GM23338 (cell line): ENCODE measurements at regions not wholly inside any gene's neighbourhood (a gene's known extent, or its start where the extent isn't known, plus 50 kb on each side); places are given as distances from the start of the nearest gene placed in this dataset.

ENCODE experiments used
- ATAC-seq: fragments of 200-7000 bp; cut with Tn5 transposase; 3 replicates; pipeline ENCODE4 v1.9.1; 2020
- DNase-seq: peaks from one replicate; pipeline ENCODE4 v3.0.0-alpha.2; 2015; ENCODE audit warnings: low spot score
- H2AFZ ChIP-seq: fragments of 200-600 bp; sonication (generic); 2 replicates; pipeline ENCODE4 v1.8.0; 2016; ENCODE audit warnings: antibody characterized with exemption, mild to moderate bottlenecking, moderate library complexity
- H3F3A ChIP-seq: fragments of 200-600 bp; sonication (generic); replicated peaks from 2 replicates; pipeline ENCODE4 v1.8.0; 2017; ENCODE audit warnings: antibody characterized with exemption, mixed run types, low read depth
- H3K27ac ChIP-seq: fragments of 200-600 bp; sonication (generic); 2 replicates; pipeline ENCODE4 v1.6.1; 2016; ENCODE audit warnings: low read depth
- H3K27me3 ChIP-seq: fragments of 200-600 bp; sonication (generic); 2 replicates; pipeline ENCODE4 v1.8.0; 2016; ENCODE audit warnings: mild to moderate bottlenecking, mixed run types, moderate library complexity; ENCODE audit not compliant: insufficient read depth
- H3K36me3 ChIP-seq: fragments of 200-600 bp; sonication (generic); 2 replicates; pipeline ENCODE4 v1.8.0; 2016; ENCODE audit warnings: mild to moderate bottlenecking; ENCODE audit not compliant: insufficient read depth
- H3K4me1 ChIP-seq: fragments of 200-600 bp; sonication (generic); 2 replicates; pipeline ENCODE4 v1.8.0; 2016; ENCODE audit warnings: mild to moderate bottlenecking, moderate library complexity; ENCODE audit not compliant: insufficient read depth
- H3K4me2 ChIP-seq: fragments of 200-600 bp; sonication (generic); 2 replicates; pipeline ENCODE4 v1.7.1; 2017; ENCODE audit warnings: mixed run types
- H3K4me3 ChIP-seq: fragments of 200-600 bp; sonication (generic); 2 replicates; pipeline ENCODE4 v1.6.1; 2016; ENCODE audit warnings: mixed run types
- H3K79me2 ChIP-seq: fragments of 200-600 bp; sonication (generic); replicated peaks from 2 replicates; pipeline ENCODE4 v1.8.0; 2017; ENCODE audit warnings: mild to moderate bottlenecking; ENCODE audit not compliant: insufficient read depth
- H3K9me2 ChIP-seq: fragments of 200-600 bp; sonication (generic); 2 replicates; pipeline ENCODE4 v1.8.0; 2017; ENCODE audit not compliant: insufficient read depth
- H4K20me1 ChIP-seq: fragments of 200-600 bp; sonication (generic); replicated peaks from 2 replicates; pipeline ENCODE4 v1.8.0; 2017; ENCODE audit warnings: mild to moderate bottlenecking; ENCODE audit not compliant: insufficient read depth
- H3K27ac Mint-ChIP-seq: 2 replicates; pipeline ENCODE4 v1.8.0; 2020; ENCODE audit warnings: inconsistent platforms, mild to moderate bottlenecking, moderate library complexity, mixed read lengths
- H3K27me3 Mint-ChIP-seq: 3 replicates; pipeline ENCODE4 v1.8.0; 2022; ENCODE audit warnings: low read depth, mild to moderate bottlenecking, moderate library complexity, mixed read lengths, inconsistent platforms; ENCODE audit not compliant: insufficient read depth, poor library complexity
- H3K36me3 Mint-ChIP-seq: 3 replicates; pipeline ENCODE4 v1.8.0; 2021; ENCODE audit warnings: low read depth, mild to moderate bottlenecking, inconsistent platforms, moderate library complexity, mixed read lengths
- H3K4me1 Mint-ChIP-seq: 3 replicates; pipeline ENCODE4 v1.8.0; 2020; ENCODE audit warnings: mild to moderate bottlenecking, inconsistent platforms, mixed read lengths
- H3K4me3 Mint-ChIP-seq: 3 replicates; pipeline ENCODE4 v1.8.0; 2021; ENCODE audit warnings: moderate library complexity, mild to moderate bottlenecking, inconsistent platforms, mixed read lengths
- H3K9me3 Mint-ChIP-seq: 3 replicates; pipeline ENCODE4 v1.8.0; 2020; ENCODE audit warnings: moderate library complexity, mild to moderate bottlenecking, inconsistent platforms, mixed read lengths
- CREB1 ChIP-seq: fragments of 250-450 bp; sonication (Bioruptor Pico); IDR thresholded peaks from 2 replicates; pipeline ENCODE4 v1.5.0; 2020; ENCODE audit warnings: low read depth, mild to moderate bottlenecking, moderate library complexity
- CTCF ChIP-seq, 2 experiments: fragments of 200-600 bp in 1 of 2; sonication (generic) in 1 of 2; conservative IDR thresholded peaks; 2 replicates each; pipeline versions ENCODE4 v1.5.1 to v1.6.1; 2016 to 2017; ENCODE audit warnings: antibody characterized with exemption in 2 of 2, low read depth in 2 of 2, mild to moderate bottlenecking in 2 of 2, moderate library complexity in 1 of 2
- EZH2 ChIP-seq: fragments of 200-600 bp; sonication (generic); IDR thresholded peaks from one replicate; pipeline ENCODE4 v1.8.0; 2017; ENCODE audit warnings: antibody characterized with exemption, mild to moderate bottlenecking, low read depth; ENCODE audit not compliant: unreplicated experiment
- EZH2phosphoT487 ChIP-seq: fragments of 200-600 bp; sonication (generic); IDR thresholded peaks from one replicate; pipeline ENCODE4 v1.8.1; 2018; ENCODE audit warnings: antibody characterized with exemption; ENCODE audit not compliant: unreplicated experiment
- JUNB ChIP-seq: IDR thresholded peaks from one replicate; pipeline ENCODE4 v1.6.1; 2016; ENCODE audit warnings: antibody characterized with exemption; ENCODE audit not compliant: unreplicated experiment
- POLR2AphosphoS5 ChIP-seq: IDR thresholded peaks from 2 replicates; pipeline ENCODE4 v1.6.1; 2016; ENCODE audit warnings: antibody characterized with exemption, low read depth
- REST ChIP-seq: IDR thresholded peaks from one replicate; pipeline ENCODE4 v1.6.1; 2018; ENCODE audit warnings: antibody characterized with exemption; ENCODE audit not compliant: unreplicated experiment
- STAT1 ChIP-seq: IDR thresholded peaks from one replicate; pipeline ENCODE4 v1.6.1; 2016; ENCODE audit warnings: antibody characterized with exemption; ENCODE audit not compliant: unreplicated experiment
- ZNF114 ChIP-seq: fragments of 250-450 bp; sonication (Bioruptor Pico); IDR thresholded peaks from 2 replicates; pipeline ENCODE4 v1.5.0; 2020; ENCODE audit warnings: mild to moderate bottlenecking, moderate library complexity
- ZNF331 ChIP-seq: fragments of 250-450 bp; sonication (Bioruptor Pico); IDR thresholded peaks from 2 replicates; pipeline ENCODE4 v1.5.0; 2020; ENCODE audit warnings: low read depth, mild to moderate bottlenecking, moderate library complexity
- ZNF462 ChIP-seq: fragments of 250-450 bp; sonication (Bioruptor Pico); IDR thresholded peaks from 2 replicates; pipeline ENCODE4 v1.5.0; 2020; ENCODE audit warnings: mild to moderate bottlenecking, moderate library complexity

GRCh38 chrX:117376460-117376859 is 740.1 kb downstream of the KLHL13 start (continued):
- TF ChIP-seq ZNF462 (CRISPR knock-in tag), result no peak
- no peak for TF ChIP-seq CREB1 (CRISPR knock-in tag)
- TF ChIP-seq ZNF114 (CRISPR knock-in tag), result no peak

- Histone ChIP-seq H4K20me1 (no peaks in the 10 kb centered on the region), H2AFZ (no peak overlapping the region), H3K4me1 (no peaks in the 10 kb centered on the region), H3K4me2 (no peak overlapping the region), H3K27ac (no peak overlapping the region), H3K27me3 (no peaks in the 10 kb centered on the region; the same call in 1 of the 2 replicates), H3K4me3 (no peak overlapping the region), H3K79me2 (no peaks in the 10 kb centered on the region), H3K9me2 (no peaks in the 10 kb centered on the region), H3K36me3 (no peaks in the 10 kb centered on the region), H3F3A (no peaks in the 10 kb centered on the region)
- peaks cover 3% of the 10 kb centered on the region; the same call in 2 of the 3 replicates for H3K36me3 Mint-ChIP-seq
- H3K4me3 Mint-ChIP-seq, result no peak overlapping the region
- H3K27me3 Mint-ChIP-seq, result no peaks in the 10 kb centered on the region
- H3K4me1 Mint-ChIP-seq, result peaks cover 5% of the 10 kb centered on the region; the same call in 2 of the 3 replicates
- no peak overlapping the region for H3K27ac Mint-ChIP-seq
- H3K9me3 Mint-ChIP-seq, result peaks cover 6% of the 10 kb centered on the region; the same call in 2 of the 3 replicates
- no peak for ATAC-seq
- no peak for DNase-seq
- no peak for TF ChIP-seq CTCF (conservative IDR thresholded peaks at IDR 0.05; ENCODE audit: low read depth in 2 of 2)
- TF ChIP-seq EZH2phosphoT487, result no peak
- TF ChIP-seq REST, result no peak
- TF ChIP-seq ZNF331 (CRISPR knock-in tag), result no peak
- TF ChIP-seq JUNB, result no peak
- no peak for TF ChIP-seq POLR2AphosphoS5
- no peak for TF ChIP-seq STAT1
- TF ChIP-seq ZNF114 (CRISPR knock-in tag), result no peak
- no peak for TF ChIP-seq EZH2
- no peak for TF ChIP-seq CREB1 (CRISPR knock-in tag)
These were observed 781.4 kb downstream of the KLHL13 start for GRCh38 chrX:117335209-117335608.
